Kidney (tissue), 13 donors: ENCODE measurements at regions not wholly inside any gene's neighbourhood (a gene's known extent, or its start where the extent isn't known, plus 50 kb on each side); places are given as distances from the start of the nearest gene placed in this dataset.

Experiments used
- DNase-seq, 5 donors: peaks; one replicate each; pipeline ENCODE4 v3.0.0-alpha.2; 2013 to 2020
- FAIRE-seq: peaks from 2 replicates; lab custom pipeline; 2012; peaks lifted over from hg19 to GRCh38; lab: Jason Lieb, UNC
- H3K27ac ChIP-seq, 2 donors: one replicate each; pipeline ENCODE4 v1.7.0; 2013; ENCODE audit warnings: low read depth in 2 of 2, low read length in 2 of 2, inconsistent platforms in 1 of 2
- H3K27me3 ChIP-seq: one replicate; pipeline ENCODE4 v1.7.1; 2013; ENCODE audit warnings: low read length, inconsistent platforms; ENCODE audit not compliant: control insufficient read depth, insufficient read depth
- H3K36me3 ChIP-seq, 3 donors: one replicate each; pipeline versions ENCODE4 v1.7.0 to v1.7.1; 2013; ENCODE audit warnings: low read length in 3 of 3, control low read depth in 1 of 3, inconsistent platforms in 1 of 3; ENCODE audit not compliant: insufficient read depth in 3 of 3, control insufficient read depth in 2 of 3
- H3K4me1 ChIP-seq, 3 donors: one replicate each; pipeline versions ENCODE4 v1.7.0 to v1.7.1; 2013; ENCODE audit warnings: low read length in 3 of 3, inconsistent platforms in 1 of 3, low read depth in 1 of 3; ENCODE audit not compliant: control insufficient read depth in 2 of 3, insufficient read depth in 2 of 3
- H3K4me3 ChIP-seq, 3 donors: one replicate each; pipeline versions ENCODE4 v1.7.0 to v1.8.1; 2013; ENCODE audit warnings: low read length in 3 of 3, control low read depth in 1 of 3, inconsistent platforms in 1 of 3
- H3K9ac ChIP-seq, 3 donors: one replicate each; pipeline versions ENCODE4 v1.7.0 to v1.7.1; 2013; ENCODE audit warnings: low read length in 3 of 3, control low read depth in 1 of 3, inconsistent platforms in 1 of 3
- H3K9me3 ChIP-seq, 3 donors: one replicate each; pipeline versions ENCODE4 v1.7.0 to v1.7.1; 2013; ENCODE audit warnings: low read length in 3 of 3, control low read depth in 1 of 3, inconsistent platforms in 1 of 3; ENCODE audit not compliant: control insufficient read depth in 2 of 3, insufficient read depth in 1 of 3
- CTCF ChIP-seq: IDR thresholded peaks from 3 replicates; pipeline ENCODE4 v1.5.1; 2012; ENCODE audit warnings: mild to moderate bottlenecking, moderate library complexity, borderline replicate concordance; ENCODE audit not compliant: insufficient read depth; ENCODE audit errors: extremely low read depth
- intact Hi-C: fragments of 100-400 bp; cut with DNase I; formaldehyde crosslinking; loops from one replicate; pipeline ENCODE4 v1.11.1; 2022
- donor health status: control.
- donor health status: control.
- donor health status: control.
- donor health status: control.
- donor health status: control.
- donor health status: DM: yes; HTN: yes; CAD: no.
- donor health status: Normal renal cell carcinoma (clear cell type).

- no peak overlapping the region for H3K4me3 ChIP-seq
- H3K9me3 ChIP-seq = no peaks in the 10 kb centered on the region
- DNase-seq = peak in 2 of 5 donors; percentile 17 to 22
- no peaks in the 10 kb centered on the region for H3K36me3 ChIP-seq
- H3K4me1 ChIP-seq = no peaks in the 10 kb centered on the region
- FAIRE-seq = no peak
- no peak overlapping the region for H3K27ac ChIP-seq
- TF ChIP-seq CTCF = no peak
- H3K9ac ChIP-seq = no peak overlapping the region
- intact Hi-C loops = no loop called here
- H3K27me3 ChIP-seq = no peaks in the 10 kb centered on the region
Measured at GRCh38 chr14:99333214-99333613, 61.2 kb upstream of the BCL11B start.

GRCh38 chr14:99331811-99332210 is 59.8 kb upstream of the BCL11B start:
- Histone ChIP-seq H3K27ac (no peak overlapping the region), H3K9me3 (no peaks in the 10 kb centered on the region), H3K36me3 (no peaks in the 10 kb centered on the region), H3K4me3 (no peak overlapping the region), H3K9ac (no peak overlapping the region), H3K4me1 (no peaks in the 10 kb centered on the region), H3K27me3 (no peaks in the 10 kb centered on the region)
- FAIRE-seq (no peak), DNase-seq (peak in 1 of 5 donors; percentile 31)
- no peak for TF ChIP-seq CTCF
- intact Hi-C loops = no loop called here

DNA sequence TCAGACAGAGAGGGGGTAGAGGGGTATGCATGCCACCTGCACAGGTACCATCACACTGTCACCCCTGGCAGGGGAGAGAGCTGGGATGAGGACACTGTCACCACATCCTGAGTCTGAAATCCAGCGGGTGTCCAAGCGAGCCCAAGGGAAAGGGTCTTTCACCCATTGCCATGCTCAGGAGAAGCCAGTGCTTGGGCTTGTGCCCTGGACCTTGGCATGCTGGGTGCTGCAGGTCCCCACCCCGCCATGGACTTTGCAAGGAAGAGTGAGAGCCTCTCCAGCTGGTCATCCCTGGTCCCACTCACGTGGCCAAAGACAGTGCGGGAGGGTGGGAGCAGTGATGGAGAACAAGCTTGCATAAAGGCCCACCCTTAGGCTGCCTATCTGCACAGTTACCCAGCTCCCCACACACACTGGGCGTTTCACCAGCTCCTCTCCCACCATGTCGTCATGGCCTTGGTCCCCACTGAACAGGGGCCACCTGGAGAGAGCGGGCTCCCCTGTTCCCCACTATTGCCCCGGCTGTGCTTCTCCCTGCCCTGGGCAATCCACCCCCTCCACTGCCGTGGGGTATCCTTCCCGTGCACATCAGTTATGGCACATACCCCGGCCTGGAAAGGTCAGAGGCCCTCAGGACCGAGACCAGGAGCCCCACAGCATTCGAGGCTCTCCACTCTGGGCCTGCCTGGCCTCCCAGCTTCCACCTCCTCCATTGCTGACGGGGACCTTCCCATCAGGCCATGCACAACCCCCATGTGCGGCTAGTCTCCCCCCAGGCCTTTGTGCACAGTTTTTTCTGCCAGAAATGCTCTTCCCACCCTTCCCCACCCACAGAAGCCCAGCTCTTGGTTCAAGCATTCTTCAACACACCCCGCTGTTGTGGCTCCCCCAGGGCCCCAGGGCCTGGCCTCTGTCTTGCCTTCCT is 58.6 kb upstream of the BCL11B start:
- intact Hi-C loops = no loop called here
- no peak for TF ChIP-seq CTCF
- FAIRE-seq (no peak), DNase-seq (peak in 1 of 5 donors; percentile 57)
- Histone ChIP-seq H3K27me3 (no peaks in the 10 kb centered on the region), H3K9me3 (no peaks in the 10 kb centered on the region), H3K9ac (no peak overlapping the region), H3K36me3 (no peaks in the 10 kb centered on the region), H3K4me3 (no peak overlapping the region), H3K27ac (no peak overlapping the region), H3K4me1 (no peaks in the 10 kb centered on the region)
